ENCODE measurements at regions not wholly inside any gene's neighbourhood (a gene's known extent, or its start where the extent isn't known, plus 50 kb on each side); places are given as distances from the start of the nearest gene placed in this dataset.

DNA sequence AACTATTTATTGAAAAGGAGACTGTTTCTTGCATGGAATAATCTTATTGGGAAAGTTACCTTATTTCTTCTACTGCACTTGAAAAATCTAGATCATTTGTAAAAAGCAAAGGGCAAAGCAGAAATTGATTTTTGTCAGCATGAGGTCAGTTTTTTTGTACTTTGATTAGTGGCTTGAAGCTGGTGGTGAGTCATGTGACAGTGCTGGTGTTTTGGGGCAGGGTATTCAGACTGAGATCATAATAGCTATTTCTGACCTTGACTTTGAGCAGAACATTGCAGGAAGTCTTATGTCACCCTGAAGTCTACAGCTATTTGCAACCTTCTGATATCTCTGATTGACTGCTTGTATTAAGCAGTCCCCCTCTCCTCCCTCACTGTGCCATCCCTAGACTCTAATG, 66.3 kb upstream of the SORCS3 start:
- DNase-seq (ENCODE audit: low read depth in 1 of 2, low spot score in 1 of 2), result no peak

DNA sequence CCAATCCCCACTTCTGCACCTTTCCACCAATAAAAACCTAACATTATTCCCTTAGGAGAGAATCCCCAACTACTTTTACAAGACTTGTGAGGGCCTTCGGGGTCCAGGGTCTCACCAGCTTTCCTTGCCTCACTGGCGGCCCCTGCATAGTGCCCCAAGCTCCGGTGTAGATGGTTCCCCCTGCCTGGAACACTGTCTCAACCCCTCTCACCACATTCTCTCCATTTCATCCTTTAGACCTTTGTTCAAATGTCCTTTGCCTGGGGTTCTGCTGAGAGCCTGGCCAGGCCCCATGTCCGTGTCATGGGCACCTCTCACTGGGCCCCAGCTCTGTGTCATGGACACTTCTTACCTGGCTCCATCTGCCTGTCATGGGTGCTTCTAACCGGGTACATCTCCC, 64.5 kb upstream of the SORCS3 start:
- no peak for DNase-seq (ENCODE audit: low read depth in 1 of 2, low spot score in 1 of 2)

DNA sequence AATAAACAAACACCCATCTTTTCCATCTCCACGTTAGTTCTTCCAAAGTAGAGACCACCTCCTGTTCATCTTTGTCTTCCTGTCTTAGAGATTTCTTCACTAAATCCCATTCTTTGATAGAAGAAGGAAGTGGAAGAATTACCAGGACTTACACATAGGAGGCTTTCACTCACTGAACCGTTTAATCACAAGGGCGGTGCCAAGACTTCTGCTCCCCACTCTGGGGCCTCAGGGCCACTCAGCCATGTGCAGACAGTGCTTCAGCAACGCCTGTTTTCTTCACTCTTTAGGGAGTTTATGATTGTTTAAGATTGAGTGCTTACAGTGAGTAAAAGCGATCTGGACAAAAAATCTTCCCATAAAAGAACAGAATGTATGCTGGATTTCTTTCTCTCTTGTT, 63.9 kb upstream of the SORCS3 start:
- no peak for DNase-seq (ENCODE audit: low read depth in 1 of 2, low spot score in 1 of 2)

DNA sequence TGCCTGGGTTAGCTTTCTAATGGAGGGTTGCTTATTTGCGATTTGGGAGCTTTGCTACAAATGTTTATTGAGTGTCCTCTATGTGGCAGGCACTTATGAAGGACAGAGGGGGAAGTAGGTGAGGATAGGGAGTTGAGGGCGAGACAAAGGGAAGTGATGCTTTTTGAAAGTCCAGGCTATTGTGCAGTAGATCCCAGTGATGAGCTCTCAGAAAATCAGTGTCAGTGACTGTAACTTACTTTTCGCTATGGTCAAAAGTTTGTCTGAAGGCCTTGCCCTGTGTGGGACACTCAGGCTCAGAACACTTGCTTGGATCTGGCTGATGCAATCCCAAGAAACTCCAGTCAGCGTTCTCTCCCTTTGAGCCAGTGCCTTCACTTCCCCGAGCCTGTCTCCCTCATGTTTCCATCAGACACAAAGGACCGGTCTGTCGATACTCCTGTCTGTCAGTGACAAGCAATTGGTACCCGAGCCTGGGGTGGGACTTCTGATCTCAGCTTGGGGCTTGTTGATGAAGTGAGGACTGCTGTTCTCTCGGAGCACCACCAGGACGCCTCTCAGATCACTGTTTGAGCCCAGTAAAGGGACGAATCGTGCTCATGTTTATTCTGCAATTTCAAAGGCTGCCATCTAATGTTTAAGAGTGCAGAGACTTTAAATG, 63.1 kb upstream of the SORCS3 start:
- no peak for DNase-seq (ENCODE audit: low read depth in 1 of 2, low spot score in 1 of 2)

DNA sequence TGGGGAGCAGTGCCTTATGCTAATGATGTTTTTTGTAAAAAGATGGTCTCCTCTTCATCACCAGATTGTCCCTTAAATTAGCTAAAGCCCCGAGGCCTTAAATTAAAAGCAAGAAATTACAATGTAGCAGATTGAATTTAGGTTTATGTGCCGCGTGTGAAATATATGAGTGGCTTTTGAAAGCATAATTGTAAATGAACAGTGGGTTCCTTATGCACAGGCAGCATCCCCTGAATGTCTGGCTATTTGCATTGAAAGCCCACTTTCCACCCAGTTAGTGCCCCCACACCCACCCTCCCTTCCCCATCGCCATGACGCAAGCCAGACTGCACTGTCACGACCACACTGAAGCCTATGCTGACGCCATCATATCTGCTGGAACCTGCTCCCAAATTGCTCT, 62.4 kb upstream of the SORCS3 start:
- no peak for DNase-seq (ENCODE audit: low read depth in 1 of 2, low spot score in 1 of 2)

DNA sequence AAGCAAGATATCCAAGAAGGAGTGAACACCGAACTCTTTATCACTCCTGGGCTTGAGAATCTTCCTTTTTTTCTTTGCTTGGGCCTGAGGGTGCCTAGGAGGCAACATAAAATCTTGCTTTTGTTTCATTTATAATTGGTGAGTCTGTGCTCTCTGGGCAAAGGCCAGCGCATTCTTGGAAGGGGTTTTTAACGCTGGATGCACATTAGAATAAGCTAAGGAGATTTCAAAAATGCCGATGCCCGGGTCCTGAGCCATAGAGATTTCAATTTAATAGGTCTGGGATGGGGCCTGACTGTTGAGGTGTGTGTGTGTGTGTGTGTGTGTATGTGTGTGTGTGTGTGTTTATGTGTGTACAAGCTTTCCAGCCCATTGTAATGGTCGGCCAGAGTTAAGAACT, 62.0 kb upstream of the SORCS3 start:
- no peak for DNase-seq (ENCODE audit: low read depth in 1 of 2, low spot score in 1 of 2)

DNA sequence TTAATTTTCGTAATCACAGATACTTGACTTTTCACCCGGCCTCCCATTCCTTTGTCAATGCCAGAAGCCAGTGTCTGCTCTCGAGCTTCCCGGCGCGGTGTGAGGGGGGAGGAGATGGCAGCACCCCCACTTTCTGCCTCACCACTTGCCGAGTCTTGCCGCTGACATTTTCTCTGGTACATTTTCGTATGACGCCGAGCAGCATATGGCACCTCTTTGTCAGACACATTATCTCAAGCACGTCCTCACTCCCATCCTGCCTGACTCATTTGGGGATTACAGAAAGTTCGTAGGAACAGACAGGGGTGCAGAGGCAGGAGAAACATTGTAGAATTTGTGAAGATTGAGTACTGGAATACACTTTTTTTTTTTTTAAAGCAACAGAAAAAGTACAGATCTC, 60.8 kb upstream of the SORCS3 start:
- DNase-seq (ENCODE audit: low read depth in 1 of 2, low spot score in 1 of 2), result no peak

DNA sequence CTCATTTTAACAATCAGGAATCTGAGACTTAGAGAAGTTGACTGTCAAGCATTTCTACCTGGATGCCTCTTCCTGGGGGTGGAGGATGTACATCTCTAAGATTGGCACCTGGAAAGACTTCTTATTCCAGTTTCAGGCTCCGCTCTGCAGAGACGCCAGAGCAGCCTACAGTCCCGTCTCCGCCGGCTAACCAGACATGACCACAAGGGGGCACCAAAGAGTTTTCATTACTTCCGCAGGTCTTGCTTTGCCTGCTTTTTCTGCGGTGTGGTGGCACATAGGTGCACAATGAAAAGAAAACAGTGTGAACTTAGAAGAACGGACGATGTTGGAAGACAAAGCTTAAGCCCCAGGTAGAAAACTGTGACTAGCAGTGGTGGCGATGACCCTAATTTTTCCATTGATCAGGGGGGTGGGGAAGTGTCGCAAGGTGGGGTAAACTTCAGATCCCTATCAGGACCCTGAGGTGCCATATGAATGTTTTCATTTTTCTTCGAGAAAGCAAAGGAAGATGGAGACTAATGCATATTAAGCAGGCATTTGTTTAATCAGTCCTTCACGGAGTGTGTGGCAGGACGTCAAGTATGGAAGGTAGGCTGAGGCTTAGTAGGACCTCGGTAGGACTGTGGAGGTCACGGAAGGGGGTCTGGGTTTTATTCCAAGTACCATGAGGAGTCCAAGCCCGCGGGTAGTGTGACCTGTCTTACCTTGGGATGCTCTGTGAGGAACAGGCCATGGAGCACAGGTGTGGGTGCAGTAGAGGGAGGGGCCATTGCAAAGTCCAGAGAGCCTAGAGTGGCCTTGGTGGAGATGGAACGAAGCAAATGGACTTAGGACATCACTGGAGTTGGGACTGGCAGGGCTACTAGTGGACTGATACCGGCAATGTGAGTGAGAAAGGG, 60.1 kb upstream of the SORCS3 start:
- DNase-seq (ENCODE audit: low read depth in 1 of 2, low spot score in 1 of 2), result peak; percentile 53 to 71

DNA sequence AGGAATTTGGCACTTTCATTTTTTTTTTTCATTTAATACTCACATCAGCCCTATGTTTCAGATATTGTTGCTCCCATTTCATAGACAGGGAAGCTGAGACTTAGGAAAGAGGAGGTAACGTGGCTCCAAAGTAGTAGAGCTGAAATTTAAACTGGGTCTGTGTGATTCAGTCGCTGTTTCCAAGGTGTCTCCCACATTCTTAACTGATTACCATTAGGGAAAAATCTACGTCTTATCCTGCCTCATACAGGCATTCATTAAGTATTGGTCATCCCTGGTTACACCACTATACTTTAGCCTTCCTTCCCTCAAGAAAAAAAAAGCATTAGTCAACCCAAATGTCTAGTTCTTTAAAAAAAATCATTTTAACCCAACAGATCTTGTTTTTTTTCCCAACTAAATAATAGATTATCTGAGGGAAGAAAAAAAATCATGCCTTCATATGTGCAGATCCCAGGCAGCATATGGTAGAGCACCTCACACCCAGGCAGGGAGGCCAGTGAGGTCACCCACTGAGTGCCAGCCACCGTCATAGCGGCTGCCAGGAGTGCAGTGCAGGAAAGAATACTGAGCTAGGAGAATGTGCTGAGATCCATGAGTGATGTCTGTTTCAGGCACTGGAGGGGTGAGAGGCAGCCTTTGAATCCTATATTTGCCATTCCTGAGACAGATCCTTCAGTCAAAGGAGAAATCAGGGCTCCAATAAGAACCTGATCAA, 59.0 kb upstream of the SORCS3 start:
- no peak for DNase-seq (ENCODE audit: low read depth in 1 of 2, low spot score in 1 of 2)

DNA sequence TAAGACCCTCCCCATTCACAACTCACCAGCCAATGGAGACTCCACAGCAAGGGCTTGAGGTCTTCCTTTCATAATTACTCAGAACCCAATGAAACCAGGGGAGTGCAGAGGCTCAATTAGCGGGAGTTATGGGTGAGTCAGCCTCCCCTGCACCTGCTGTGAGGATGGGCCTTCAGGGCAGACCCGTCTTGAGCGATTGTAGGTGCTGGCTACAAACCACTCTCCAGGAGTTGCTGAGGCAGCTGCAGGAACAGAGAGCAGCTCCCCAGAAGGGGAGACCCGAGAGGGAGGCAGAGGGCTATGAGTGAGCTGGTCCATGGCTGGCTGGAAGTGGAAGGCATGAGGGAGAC, 58.5 kb upstream of the SORCS3 start:
- DNase-seq (ENCODE audit: low read depth in 1 of 2, low spot score in 1 of 2), result no peak

DNA sequence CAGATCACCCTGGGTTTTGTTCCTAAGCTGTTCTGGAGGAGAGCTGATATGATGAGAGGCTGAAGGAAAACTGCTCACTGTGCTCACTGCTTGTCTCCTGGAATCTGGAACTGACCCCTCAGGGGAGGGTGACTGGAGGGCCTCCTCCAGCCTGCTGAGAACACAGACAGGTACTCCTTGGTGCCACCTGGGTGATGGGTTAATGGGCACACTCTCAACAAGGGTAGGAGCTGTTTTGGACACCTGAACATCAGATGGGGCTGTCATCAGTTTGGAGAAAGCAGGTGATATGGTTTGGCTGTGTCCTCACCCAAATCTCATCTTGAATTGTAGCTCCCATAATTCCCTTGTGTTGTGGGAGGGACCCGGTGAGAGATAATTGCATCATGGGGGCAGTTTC, 58.1 kb upstream of the SORCS3 start:
- no peak for DNase-seq (ENCODE audit: low read depth in 1 of 2, low spot score in 1 of 2)

DNA sequence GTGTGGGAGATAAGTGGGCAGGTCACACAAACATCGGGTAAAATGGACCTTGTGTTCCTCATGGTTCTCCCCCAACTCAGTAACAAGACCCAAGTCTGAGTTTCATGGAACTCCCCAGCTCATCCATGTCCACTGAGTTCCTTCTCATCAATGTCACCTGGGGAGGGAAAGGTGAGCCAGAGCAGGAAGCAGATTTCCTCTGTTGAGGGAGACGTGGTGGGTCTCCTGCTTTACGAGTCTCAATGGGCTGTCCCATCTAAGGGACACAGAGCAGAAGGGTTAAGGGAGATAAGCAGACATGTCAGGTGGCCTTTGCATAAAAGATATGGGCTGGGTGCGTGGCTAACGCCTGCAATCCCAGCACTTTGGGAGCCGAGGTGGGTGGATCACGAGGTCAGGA, 56.5 kb upstream of the SORCS3 start:
- DNase-seq (ENCODE audit: low read depth in 1 of 2, low spot score in 1 of 2), result no peak

DNA sequence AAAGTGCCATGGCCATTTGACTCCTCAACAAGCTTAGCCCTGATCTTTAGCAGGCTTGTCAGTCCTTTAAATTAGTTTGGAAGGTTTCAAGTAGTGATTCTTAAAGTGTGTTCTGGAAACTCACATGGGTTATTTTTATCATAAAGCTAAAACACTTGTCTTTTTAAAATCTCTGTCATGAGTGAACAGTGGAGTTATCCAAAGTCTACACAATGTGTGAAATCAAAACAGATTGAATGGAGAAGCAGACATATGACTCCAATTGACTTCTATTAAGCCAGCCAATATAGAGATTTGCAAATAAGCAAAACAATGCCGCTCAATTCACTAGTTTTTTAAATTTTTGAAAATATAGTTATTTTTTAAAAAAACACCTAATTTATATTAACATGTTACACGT, 53.3 kb upstream of the SORCS3 start:
- no peak for DNase-seq (ENCODE audit: low read depth in 1 of 2, low spot score in 1 of 2)

DNA sequence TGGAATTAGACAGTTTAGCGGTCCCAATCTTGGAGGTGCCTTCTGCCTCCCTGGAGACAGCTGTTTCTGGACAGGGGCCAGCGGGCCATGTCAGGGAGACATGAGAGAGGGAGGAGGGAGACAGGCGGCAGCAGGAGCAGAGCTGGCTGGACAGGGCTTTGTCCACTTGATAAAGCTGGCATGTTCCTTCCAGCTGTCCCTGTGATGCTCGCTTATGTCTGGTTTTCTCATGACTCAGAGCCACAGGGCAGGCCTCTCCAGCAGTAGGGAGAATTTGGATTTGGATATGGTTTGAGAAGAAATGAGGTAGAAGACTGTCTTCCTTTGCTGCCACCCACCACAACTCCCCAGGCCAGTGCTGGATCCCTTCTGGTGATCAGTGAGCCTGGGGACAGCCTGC, 51.7 kb upstream of the SORCS3 start:
- no peak for DNase-seq (ENCODE audit: low read depth in 1 of 2, low spot score in 1 of 2)

DNA sequence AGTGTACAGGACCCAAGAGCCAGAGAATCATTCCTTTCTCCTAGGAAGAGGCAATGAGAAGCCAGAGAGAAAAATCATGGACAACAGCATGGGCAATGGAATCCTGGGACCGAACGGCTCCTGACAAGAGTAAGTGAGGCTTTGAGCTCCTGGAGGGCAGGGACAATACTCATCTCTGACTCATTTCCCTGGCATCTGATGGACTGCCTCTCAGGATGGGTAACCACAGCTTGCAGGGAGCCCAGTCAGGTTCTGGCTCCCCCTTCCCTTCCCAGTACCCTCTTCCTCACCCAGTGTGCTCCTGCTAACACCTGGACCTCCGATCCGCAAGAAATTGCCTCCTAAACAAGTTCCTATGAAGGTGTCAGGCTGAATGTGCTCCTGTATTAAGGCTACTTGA, 51.2 kb upstream of the SORCS3 start:
- DNase-seq (ENCODE audit: low read depth in 1 of 2, low spot score in 1 of 2), result no peak
